CD8-positive, alpha-beta memory T cell (primary cell): ENCODE measurements at regions not wholly inside any gene's neighbourhood (a gene's known extent, or its start where the extent isn't known, plus 50 kb on each side); places are given as distances from the start of the nearest gene placed in this dataset.

Experiments used
- CTCF ChIA-PET: fragments of 350-600 bp; sonication (Branson Sonifier 250); formaldehyde crosslinking; loops from one replicate; lab custom pipeline; 2021; ENCODE audit warnings: antibody characterized with exemption; lab: Charles Lee
- POLR2A ChIA-PET: fragments of 350-600 bp; sonication (Branson Sonifier 250); formaldehyde crosslinking; loops from one replicate; lab custom pipeline; 2021; ENCODE audit warnings: antibody characterized with exemption; lab: Charles Lee
- DNase-seq, 5 donors: peaks; one replicate each; pipeline versions ENCODE4 v3.0.0 to v3.0.0-alpha.2; 2020 to 2022; ENCODE audit warnings: mixed read lengths in 1 of 5
- H3K27ac ChIP-seq: one replicate; pipeline ENCODE4 v1.7.0; 2013; ENCODE audit warnings: low read depth, mild to moderate bottlenecking, low read length, moderate library complexity
- H3K27me3 ChIP-seq: 2 replicates; pipeline ENCODE4 v1.7.0; 2013; ENCODE audit warnings: low read length, mild to moderate bottlenecking; ENCODE audit not compliant: insufficient read depth, poor library complexity, severe bottlenecking
- H3K36me3 ChIP-seq: 2 replicates; pipeline ENCODE4 v1.7.0; 2013; ENCODE audit warnings: mild to moderate bottlenecking, low read length, moderate library complexity; ENCODE audit not compliant: insufficient read depth
- H3K4me1 ChIP-seq: 2 replicates; pipeline ENCODE4 v1.7.0; 2013; ENCODE audit warnings: mild to moderate bottlenecking, low read length, moderate library complexity; ENCODE audit not compliant: insufficient read depth
- H3K4me3 ChIP-seq: 2 replicates; pipeline ENCODE4 v1.7.0; 2013; ENCODE audit warnings: mild to moderate bottlenecking, low read length
- H3K9me3 ChIP-seq: 2 replicates; pipeline ENCODE4 v1.7.0; 2013; ENCODE audit warnings: mild to moderate bottlenecking, low read length
- H3K27ac Mint-ChIP-seq, 8 donors: one replicate each; pipeline ENCODE4 v1.8.0; 2020 to 2021; ENCODE audit warnings: mixed read lengths in 8 of 8, mild to moderate bottlenecking in 6 of 8, inconsistent platforms in 3 of 8, moderate library complexity in 3 of 8
- H3K27me3 Mint-ChIP-seq, 2 donors: one replicate each; pipeline ENCODE4 v1.8.0; 2020 to 2021; ENCODE audit warnings: mixed read lengths in 2 of 2, mild to moderate bottlenecking in 1 of 2, moderate library complexity in 1 of 2
- H3K36me3 Mint-ChIP-seq, 3 donors: one replicate each; pipeline ENCODE4 v1.8.0; 2020 to 2021; ENCODE audit warnings: mixed read lengths in 3 of 3, inconsistent platforms in 1 of 3, mild to moderate bottlenecking in 1 of 3
- H3K4me1 Mint-ChIP-seq, 3 donors: one replicate each; pipeline ENCODE4 v1.8.0; 2020 to 2021; ENCODE audit warnings: mixed read lengths in 3 of 3, inconsistent platforms in 1 of 3, mild to moderate bottlenecking in 1 of 3
- H3K4me3 Mint-ChIP-seq, 7 donors: one replicate each; pipeline ENCODE4 v1.8.0; 2020 to 2021; ENCODE audit warnings: mixed read lengths in 7 of 7, mild to moderate bottlenecking in 6 of 7, moderate library complexity in 4 of 7, inconsistent platforms in 2 of 7
- H3K9me3 Mint-ChIP-seq, 5 donors: one replicate each; pipeline ENCODE4 v1.8.0; 2020 to 2022; ENCODE audit warnings: mixed read lengths in 5 of 5, mild to moderate bottlenecking in 3 of 5, moderate library complexity in 2 of 5, inconsistent platforms in 1 of 5

GRCh38 chr15:81865850-81866537 is 179.8 kb downstream of the MEX3B start:
- Mint-ChIP-seq H3K36me3 (no peaks in the 10 kb centered on the region), H3K27ac (no peak overlapping the region), H3K27me3 (peaks cover 2 to 3% of the 10 kb centered on the region in 2 donors), H3K4me3 (no peak overlapping the region), H3K4me1 (no peaks in the 10 kb centered on the region), H3K9me3 (peaks cover 0 to 2% (median 0%) of the 10 kb centered on the region in 5 donors)
- Histone ChIP-seq H3K36me3 (no peaks in the 10 kb centered on the region), H3K4me1 (no peaks in the 10 kb centered on the region), H3K27me3 (no peaks in the 10 kb centered on the region), H3K27ac (no peak overlapping the region), H3K9me3 (no peaks in the 10 kb centered on the region), H3K4me3 (no peak overlapping the region)
- ChIA-PET POLR2A (no interaction called here), CTCF (no interaction called here)
- no peak for DNase-seq

DNA sequence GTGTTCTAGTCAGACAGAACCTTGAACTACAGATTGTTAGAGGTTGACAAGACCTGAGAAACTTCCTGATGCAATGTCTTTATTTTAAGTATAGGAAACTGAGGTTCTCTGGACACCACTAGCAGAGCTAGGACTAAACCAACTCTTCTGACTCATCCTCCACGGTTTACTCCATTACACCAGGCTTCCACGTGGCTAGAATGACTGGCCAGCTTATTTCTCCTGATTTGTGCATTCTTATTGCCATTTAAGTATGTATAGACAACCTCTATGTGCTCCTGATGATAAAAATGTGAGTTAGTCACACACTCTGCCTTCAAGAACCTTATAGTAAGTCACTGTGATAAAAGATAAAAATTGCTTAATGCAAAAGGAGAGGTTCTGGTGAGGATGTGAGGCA is 182.7 kb downstream of the MEX3B start:
- no peak overlapping the region for H3K4me3 Mint-ChIP-seq
- H3K36me3 ChIP-seq: no peaks in the 10 kb centered on the region
- DNase-seq: no peak
- POLR2A ChIA-PET: no interaction called here
- no peak overlapping the region for H3K27ac Mint-ChIP-seq
- no peak overlapping the region for H3K27ac ChIP-seq
- peaks cover 0 to 2% (median 0%) of the 10 kb centered on the region in 5 donors for H3K9me3 Mint-ChIP-seq
- no peaks in the 10 kb centered on the region for H3K4me1 ChIP-seq
- CTCF ChIA-PET: no interaction called here
- H3K27me3 ChIP-seq: no peaks in the 10 kb centered on the region
- H3K4me1 Mint-ChIP-seq: no peaks in the 10 kb centered on the region
- no peaks in the 10 kb centered on the region for H3K36me3 Mint-ChIP-seq
- H3K4me3 ChIP-seq: no peak overlapping the region
- peaks cover 0 to under 1% of the 10 kb centered on the region in 2 donors for H3K27me3 Mint-ChIP-seq
- no peaks in the 10 kb centered on the region for H3K9me3 ChIP-seq

- Mint-ChIP-seq H3K4me1 (no peaks in the 10 kb centered on the region), H3K27me3 (peaks cover 4 to 6% of the 10 kb centered on the region in 2 donors), H3K36me3 (no peaks in the 10 kb centered on the region), H3K27ac (no peak overlapping the region), H3K9me3 (peaks cover 0 to 2% (median 0%) of the 10 kb centered on the region in 5 donors), H3K4me3 (no peak overlapping the region)
- no peaks in the 10 kb centered on the region for H3K9me3 ChIP-seq
- no peak for DNase-seq
- H3K4me3 ChIP-seq: no peak overlapping the region
- no peaks in the 10 kb centered on the region for H3K27me3 ChIP-seq
- no peak overlapping the region for H3K27ac ChIP-seq
- H3K4me1 ChIP-seq: no peaks in the 10 kb centered on the region
- CTCF ChIA-PET: no interaction called here
- no peaks in the 10 kb centered on the region for H3K36me3 ChIP-seq
- POLR2A ChIA-PET: no interaction called here
Observed at GRCh38 chr15:81859737-81860516, 185.9 kb downstream of the MEX3B start.

GRCh38 chr15:81858586-81858985 is 187.2 kb downstream of the MEX3B start:
- Histone ChIP-seq H3K4me1 (no peaks in the 10 kb centered on the region), H3K36me3 (no peaks in the 10 kb centered on the region), H3K4me3 (no peak overlapping the region), H3K9me3 (no peaks in the 10 kb centered on the region), H3K27ac (no peak overlapping the region), H3K27me3 (no peaks in the 10 kb centered on the region)
- Mint-ChIP-seq H3K27me3 (peaks cover 6% of the 10 kb centered on the region in 2 donors), H3K36me3 (no peaks in the 10 kb centered on the region), H3K27ac (no peak overlapping the region), H3K9me3 (peaks cover 0 to 2% (median 0%) of the 10 kb centered on the region in 5 donors), H3K4me1 (no peaks in the 10 kb centered on the region), H3K4me3 (no peak overlapping the region)
- CTCF ChIA-PET: no interaction called here
- POLR2A ChIA-PET: no interaction called here
- no peak for DNase-seq

DNA sequence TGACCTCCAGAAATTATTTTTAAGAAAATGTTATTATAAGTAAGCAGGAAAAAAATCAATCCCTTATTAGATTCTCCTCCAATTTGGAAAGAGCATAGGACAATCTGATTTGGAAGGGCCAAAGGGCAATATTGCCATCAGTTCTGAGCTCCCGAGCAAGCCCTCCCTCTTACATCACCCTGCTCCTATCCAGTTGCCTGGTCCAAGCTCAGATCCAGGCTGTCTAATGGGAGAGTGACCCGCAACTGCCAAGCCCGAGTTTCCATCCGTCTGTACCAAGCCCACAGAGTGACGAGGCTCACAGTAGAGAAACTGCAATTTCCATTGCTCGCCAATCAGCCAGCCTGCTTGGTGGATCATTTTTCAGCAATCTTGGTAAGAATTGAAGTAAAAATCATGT is 187.7 kb downstream of the MEX3B start:
- DNase-seq: no peak
- Histone ChIP-seq H3K36me3 (no peaks in the 10 kb centered on the region), H3K9me3 (no peaks in the 10 kb centered on the region), H3K4me3 (no peak overlapping the region), H3K27me3 (no peaks in the 10 kb centered on the region), H3K27ac (no peak overlapping the region), H3K4me1 (no peaks in the 10 kb centered on the region)
- no peak overlapping the region for H3K4me3 Mint-ChIP-seq
- no peak overlapping the region for H3K27ac Mint-ChIP-seq
- H3K27me3 Mint-ChIP-seq: peaks cover 6 to 8% of the 10 kb centered on the region in 2 donors
- CTCF ChIA-PET: no interaction called here
- no peaks in the 10 kb centered on the region for H3K36me3 Mint-ChIP-seq
- peaks cover 0 to 2% (median 0%) of the 10 kb centered on the region in 5 donors for H3K9me3 Mint-ChIP-seq
- POLR2A ChIA-PET: no interaction called here
- H3K4me1 Mint-ChIP-seq: no peaks in the 10 kb centered on the region

DNA sequence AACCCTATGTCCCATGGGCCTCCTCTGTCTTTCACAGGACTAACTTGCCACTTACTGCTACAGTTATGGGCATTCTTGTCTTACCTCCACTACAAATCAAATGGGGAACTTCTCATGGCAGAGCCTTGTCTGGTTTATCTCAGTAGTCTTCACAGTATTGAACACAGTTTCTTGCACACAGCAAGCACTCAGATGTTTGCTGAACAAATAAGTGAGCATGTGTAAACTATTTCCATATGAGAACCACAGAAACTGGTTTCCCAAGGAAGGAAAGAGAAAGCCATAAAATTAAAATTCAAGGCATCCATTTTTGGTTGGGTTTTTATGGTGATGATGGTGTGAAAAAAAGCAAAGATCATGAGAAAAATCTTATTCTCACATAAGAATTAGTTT is 189.2 kb downstream of the MEX3B start:
- Histone ChIP-seq H3K27ac (no peak overlapping the region), H3K27me3 (no peaks in the 10 kb centered on the region), H3K36me3 (no peaks in the 10 kb centered on the region), H3K4me3 (no peak overlapping the region), H3K9me3 (no peaks in the 10 kb centered on the region), H3K4me1 (no peaks in the 10 kb centered on the region)
- ChIA-PET CTCF (no interaction called here), POLR2A (no interaction called here)
- Mint-ChIP-seq H3K36me3 (no peaks in the 10 kb centered on the region), H3K27me3 (peaks cover 6 to 8% of the 10 kb centered on the region in 2 donors), H3K4me3 (no peak overlapping the region), H3K4me1 (no peaks in the 10 kb centered on the region), H3K9me3 (peaks cover 0 to 2% (median 0%) of the 10 kb centered on the region in 5 donors), H3K27ac (no peak overlapping the region)
- no peak for DNase-seq

- no peak for DNase-seq
- H3K4me3 ChIP-seq: no peak overlapping the region
- H3K4me1 ChIP-seq: no peaks in the 10 kb centered on the region
- no peak overlapping the region for H3K4me3 Mint-ChIP-seq
- H3K36me3 Mint-ChIP-seq: no peaks in the 10 kb centered on the region
- H3K9me3 ChIP-seq: no peaks in the 10 kb centered on the region
- no peaks in the 10 kb centered on the region for H3K36me3 ChIP-seq
- no peak overlapping the region for H3K27ac Mint-ChIP-seq
- H3K27me3 Mint-ChIP-seq: peaks cover 6 to 8% of the 10 kb centered on the region in 2 donors
- ChIA-PET CTCF (no interaction called here), POLR2A (no interaction called here)
- H3K4me1 Mint-ChIP-seq: no peaks in the 10 kb centered on the region
- H3K27ac ChIP-seq: no peak overlapping the region
- H3K27me3 ChIP-seq: no peaks in the 10 kb centered on the region
- peaks cover 0 to 2% (median 0%) of the 10 kb centered on the region in 5 donors for H3K9me3 Mint-ChIP-seq
Observed at GRCh38 chr15:81856001-81856633, 189.7 kb downstream of the MEX3B start.

GRCh38 chr15:81853150-81853748 is 192.6 kb downstream of the MEX3B start:
- CTCF ChIA-PET: no interaction called here

More at GRCh38 chr15:81853150-81853748, 192.6 kb downstream of the MEX3B start:
- no peak overlapping the region for H3K27ac ChIP-seq
- no peaks in the 10 kb centered on the region for H3K36me3 Mint-ChIP-seq
- H3K27me3 Mint-ChIP-seq: peaks cover 6 to 8% of the 10 kb centered on the region in 2 donors
- no peaks in the 10 kb centered on the region for H3K27me3 ChIP-seq
- no peak overlapping the region for H3K4me3 ChIP-seq
- no peak for DNase-seq
- H3K36me3 ChIP-seq: no peaks in the 10 kb centered on the region
- no peaks in the 10 kb centered on the region for H3K4me1 Mint-ChIP-seq
- no peaks in the 10 kb centered on the region for H3K9me3 ChIP-seq
- H3K9me3 Mint-ChIP-seq: peaks cover 0 to 2% (median 0%) of the 10 kb centered on the region in 5 donors
- POLR2A ChIA-PET: no interaction called here
- H3K4me1 ChIP-seq: no peaks in the 10 kb centered on the region
- no peak overlapping the region for H3K4me3 Mint-ChIP-seq
- H3K27ac Mint-ChIP-seq: no peak overlapping the region
